Endothelial cell of umbilical vein (primary cell): ENCODE measurements at regions not wholly inside any gene's neighbourhood (a gene's known extent, or its start where the extent isn't known, plus 50 kb on each side); places are given as distances from the start of the nearest gene placed in this dataset.

Experiments
- EZH2 ChIP-seq: IDR thresholded peaks from 2 replicates; pipeline ENCODE4 v1.6.1; 2012; ENCODE audit warnings: borderline replicate concordance, low read depth, mild to moderate bottlenecking, moderate library complexity, low read length, inconsistent platforms; ENCODE audit not compliant: severe bottlenecking
- MAX ChIP-seq: IDR thresholded peaks from 2 replicates; pipeline ENCODE4 v1.6.1; 2011; ENCODE audit not compliant: insufficient read depth, insufficient read length
- POLR2A ChIP-seq: IDR thresholded peaks from 2 replicates; pipeline ENCODE4 v1.6.1; 2012; ENCODE audit warnings: low read depth, mild to moderate bottlenecking, control low read depth, low read length
- POLR2AphosphoS5 ChIP-seq: IDR thresholded peaks from 2 replicates; pipeline ENCODE4 v1.6.1; 2012; ENCODE audit warnings: low read depth, mild to moderate bottlenecking, control low read depth, low read length, moderate library complexity; ENCODE audit not compliant: insufficient read depth
- TF ChIP-seq, protein P1 (sequence below), 2 donors: IDR thresholded peaks; 1 replicate in 1 of 2; 2 replicates in 1 of 2; pipeline ENCODE4 v1.5.1; 2011; ENCODE audit warnings: low read length in 2 of 2, mild to moderate bottlenecking in 2 of 2, moderate library complexity in 2 of 2, control low read depth in 1 of 2, inconsistent platforms in 1 of 2, low read depth in 1 of 2; ENCODE audit not compliant: insufficient read depth in 1 of 2; ENCODE audit errors: extremely low read depth in 1 of 2

DNA sequence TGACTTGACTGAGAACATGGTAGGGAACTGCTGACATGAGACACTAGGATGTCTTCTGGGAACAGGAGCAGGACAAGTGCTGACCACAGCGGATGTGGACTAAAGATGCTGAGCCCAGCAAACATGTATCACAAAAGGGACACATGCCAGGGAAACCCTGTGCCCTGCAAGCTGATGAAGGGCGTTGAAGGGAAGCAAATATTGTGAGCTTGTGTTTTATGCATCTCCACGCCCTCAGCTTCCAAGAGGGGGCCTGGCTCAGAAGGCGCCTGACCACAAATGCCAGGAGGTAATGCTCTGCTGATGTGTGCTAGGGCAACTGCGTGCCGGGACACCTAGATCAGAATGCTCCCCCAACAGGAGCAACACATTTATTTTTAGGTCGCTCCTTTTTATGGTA is 207.3 kb downstream of the CXCL12 start:
- TF ChIP-seq, protein P1, sequence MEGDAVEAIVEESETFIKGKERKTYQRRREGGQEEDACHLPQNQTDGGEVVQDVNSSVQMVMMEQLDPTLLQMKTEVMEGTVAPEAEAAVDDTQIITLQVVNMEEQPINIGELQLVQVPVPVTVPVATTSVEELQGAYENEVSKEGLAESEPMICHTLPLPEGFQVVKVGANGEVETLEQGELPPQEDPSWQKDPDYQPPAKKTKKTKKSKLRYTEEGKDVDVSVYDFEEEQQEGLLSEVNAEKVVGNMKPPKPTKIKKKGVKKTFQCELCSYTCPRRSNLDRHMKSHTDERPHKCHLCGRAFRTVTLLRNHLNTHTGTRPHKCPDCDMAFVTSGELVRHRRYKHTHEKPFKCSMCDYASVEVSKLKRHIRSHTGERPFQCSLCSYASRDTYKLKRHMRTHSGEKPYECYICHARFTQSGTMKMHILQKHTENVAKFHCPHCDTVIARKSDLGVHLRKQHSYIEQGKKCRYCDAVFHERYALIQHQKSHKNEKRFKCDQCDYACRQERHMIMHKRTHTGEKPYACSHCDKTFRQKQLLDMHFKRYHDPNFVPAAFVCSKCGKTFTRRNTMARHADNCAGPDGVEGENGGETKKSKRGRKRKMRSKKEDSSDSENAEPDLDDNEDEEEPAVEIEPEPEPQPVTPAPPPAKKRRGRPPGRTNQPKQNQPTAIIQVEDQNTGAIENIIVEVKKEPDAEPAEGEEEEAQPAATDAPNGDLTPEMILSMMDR (IDR thresholded peaks at IDR 0.05; ENCODE audit: extremely low read depth in 1 of 2, insufficient read depth in 1 of 2, low read depth in 1 of 2, low read length in 2 of 2) = no peak
- TF ChIP-seq POLR2AphosphoS5 (no peak), POLR2A (no peak), EZH2 (no peak), MAX (no peak)
